ENCODE measurements at regions not wholly inside any gene's neighbourhood (a gene's known extent, or its start where the extent isn't known, plus 50 kb on each side); places are given as distances from the start of the nearest gene placed in this dataset.
"Not testable (repeated sequence)": the region's sequence is repeated elsewhere in the genome, so short reads cannot be mapped to it uniquely, and the experiment has no call there.

- dilution Hi-C loops (cut with MboI; ENCODE audit: extremely low pct_ligation_motif_present, low sequenced_read_pairs); H3K9me3 ChIP-seq (replicated peaks; ENCODE audit: control insufficient read depth, insufficient read depth, low read length); intact Hi-C loops (cut with micrococcal nuclease); H3K27ac ChIP-seq (ENCODE audit: insufficient read depth, low read depth, low read length); H3K9ac ChIP-seq (replicated peaks; ENCODE audit: extremely low read depth, insufficient read depth, low read length); H3K36me3 ChIP-seq (ENCODE audit: control insufficient read depth in 2 of 2, extremely low read depth in 1 of 2, insufficient read depth in 2 of 2, low read length in 2 of 2); H3K4me3 ChIP-seq (replicated peaks in 1 of 3; ENCODE audit: insufficient read depth in 1 of 3, low read depth in 1 of 3, low read length in 3 of 3); BruUV-seq (replicated peaks); CTCF ChIA-PET; H3K4me1 ChIP-seq (ENCODE audit: control insufficient read depth, extremely low read depth, insufficient read depth, low read length); DNase-seq (ENCODE audit: low read depth, low spot score); H4K20me1 ChIP-seq (replicated peaks; ENCODE audit: control insufficient read depth, extremely low read depth, insufficient read depth, low read length); H2AFZ ChIP-seq (ENCODE audit: low read depth, low read length); H3K4me2 ChIP-seq (ENCODE audit: insufficient read depth, low read length); H3K79me2 ChIP-seq (ENCODE audit: control insufficient read depth, insufficient read depth, low read length); POLR2A ChIA-PET; H3K9me1 ChIP-seq (replicated peaks; ENCODE audit: control insufficient read depth, extremely low read depth, insufficient read depth, low read length); FAIRE-seq; H3K27me3 ChIP-seq (ENCODE audit: control insufficient read depth in 2 of 2, insufficient read depth in 2 of 2, low read length in 2 of 2): not testable (repeated sequence)
Observed at GRCh38 chr2:87658976-87659375, 88.9 kb upstream of the PLGLB2 start.

DNA sequence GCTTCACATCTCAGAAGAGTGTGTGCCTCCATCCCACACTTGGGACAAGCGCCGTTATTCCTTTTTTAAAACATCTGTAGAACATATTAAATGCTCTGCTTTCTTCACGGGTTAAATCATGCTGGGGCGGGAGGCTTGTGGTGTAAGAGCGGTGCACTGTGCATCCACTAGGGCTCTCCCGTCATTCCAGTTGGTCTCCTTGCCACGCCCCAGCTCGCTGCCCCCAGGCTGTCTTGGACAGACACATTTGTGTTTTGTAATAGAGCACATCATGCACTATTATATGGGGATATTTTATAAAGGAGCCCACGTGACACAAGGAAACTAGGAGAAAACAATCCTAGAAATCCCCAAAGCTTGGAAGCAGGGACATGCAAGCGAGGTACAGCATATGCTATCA, 87.7 kb upstream of the PLGLB2 start:
- POLR2A ChIA-PET; intact Hi-C loops (cut with micrococcal nuclease); H3K9me3 ChIP-seq (replicated peaks; ENCODE audit: control insufficient read depth, insufficient read depth, low read length); H4K20me1 ChIP-seq (replicated peaks; ENCODE audit: control insufficient read depth, extremely low read depth, insufficient read depth, low read length); H3K27me3 ChIP-seq (ENCODE audit: control insufficient read depth in 2 of 2, insufficient read depth in 2 of 2, low read length in 2 of 2); H3K9ac ChIP-seq (replicated peaks; ENCODE audit: extremely low read depth, insufficient read depth, low read length); FAIRE-seq; H3K36me3 ChIP-seq (ENCODE audit: control insufficient read depth in 2 of 2, extremely low read depth in 1 of 2, insufficient read depth in 2 of 2, low read length in 2 of 2); DNase-seq (ENCODE audit: low read depth, low spot score); CTCF ChIA-PET; H3K79me2 ChIP-seq (ENCODE audit: control insufficient read depth, insufficient read depth, low read length); H3K27ac ChIP-seq (ENCODE audit: insufficient read depth, low read depth, low read length); H3K9me1 ChIP-seq (replicated peaks; ENCODE audit: control insufficient read depth, extremely low read depth, insufficient read depth, low read length); H3K4me2 ChIP-seq (ENCODE audit: insufficient read depth, low read length); H3K4me1 ChIP-seq (ENCODE audit: control insufficient read depth, extremely low read depth, insufficient read depth, low read length); H3K4me3 ChIP-seq (replicated peaks in 1 of 3; ENCODE audit: insufficient read depth in 1 of 3, low read depth in 1 of 3, low read length in 3 of 3); H2AFZ ChIP-seq (ENCODE audit: low read depth, low read length); dilution Hi-C loops (cut with MboI; ENCODE audit: extremely low pct_ligation_motif_present, low sequenced_read_pairs); BruUV-seq (replicated peaks): not testable (repeated sequence)

DNA sequence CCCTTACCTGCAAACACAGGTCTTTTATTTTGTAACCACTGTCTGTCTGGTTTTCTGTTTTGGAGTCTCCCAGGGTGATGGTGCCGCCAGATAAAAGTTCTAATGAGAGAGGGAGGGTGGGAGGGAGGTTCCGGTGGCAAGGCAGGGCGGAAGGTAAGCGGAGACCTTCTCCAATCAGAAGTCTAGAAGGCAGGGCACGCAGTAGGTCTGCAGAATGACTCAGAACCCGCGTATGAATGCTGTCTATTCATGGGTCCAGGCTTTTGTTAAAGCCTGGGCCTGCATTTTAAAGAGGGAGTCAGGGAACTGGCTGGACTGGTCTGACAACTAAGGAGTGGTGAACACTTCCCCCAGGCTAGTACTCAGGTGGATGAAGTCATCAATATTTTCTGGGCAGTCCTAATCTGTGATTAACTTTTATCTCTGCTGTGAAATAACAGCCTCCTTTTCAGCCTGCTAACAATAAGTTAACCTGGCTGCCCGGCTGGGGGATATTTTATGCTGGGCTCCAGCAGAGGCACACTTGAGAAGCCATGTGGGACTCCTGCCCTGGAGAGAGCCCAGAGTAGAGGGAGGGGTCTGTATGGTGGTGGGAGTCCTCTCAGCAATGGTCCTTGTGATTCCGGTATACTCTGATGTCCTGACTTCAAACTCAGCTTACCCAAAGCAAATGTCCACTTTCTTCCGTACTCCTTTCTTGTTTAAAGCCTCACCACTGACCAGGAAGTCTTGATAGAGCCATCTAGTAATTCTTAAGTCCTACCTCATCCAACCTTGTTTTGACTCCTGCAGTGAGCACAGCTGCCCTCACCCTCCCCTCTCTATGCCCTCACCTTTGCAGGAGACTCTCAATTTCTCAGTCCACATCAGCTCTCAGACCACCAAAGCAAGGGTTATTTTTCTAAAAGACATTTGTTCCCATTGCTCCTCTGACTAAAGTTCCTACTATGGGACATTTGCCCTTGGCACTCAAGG, 85.3 kb upstream of the PLGLB2 start:
- intact Hi-C loops (cut with micrococcal nuclease); H3K27me3 ChIP-seq (ENCODE audit: control insufficient read depth in 2 of 2, insufficient read depth in 2 of 2, low read length in 2 of 2); H4K20me1 ChIP-seq (replicated peaks; ENCODE audit: control insufficient read depth, extremely low read depth, insufficient read depth, low read length); H3K4me2 ChIP-seq (ENCODE audit: insufficient read depth, low read length); H3K79me2 ChIP-seq (ENCODE audit: control insufficient read depth, insufficient read depth, low read length); H3K9ac ChIP-seq (replicated peaks; ENCODE audit: extremely low read depth, insufficient read depth, low read length); POLR2A ChIA-PET; H3K36me3 ChIP-seq (ENCODE audit: control insufficient read depth in 2 of 2, extremely low read depth in 1 of 2, insufficient read depth in 2 of 2, low read length in 2 of 2); CTCF ChIA-PET; H3K9me3 ChIP-seq (replicated peaks; ENCODE audit: control insufficient read depth, insufficient read depth, low read length); H3K4me3 ChIP-seq (replicated peaks in 1 of 3; ENCODE audit: insufficient read depth in 1 of 3, low read depth in 1 of 3, low read length in 3 of 3); BruUV-seq (replicated peaks); H3K4me1 ChIP-seq (ENCODE audit: control insufficient read depth, extremely low read depth, insufficient read depth, low read length); DNase-seq (ENCODE audit: low read depth, low spot score); dilution Hi-C loops (cut with MboI; ENCODE audit: extremely low pct_ligation_motif_present, low sequenced_read_pairs); H3K27ac ChIP-seq (ENCODE audit: insufficient read depth, low read depth, low read length); FAIRE-seq; H2AFZ ChIP-seq (ENCODE audit: low read depth, low read length); H3K9me1 ChIP-seq (replicated peaks; ENCODE audit: control insufficient read depth, extremely low read depth, insufficient read depth, low read length): not testable (repeated sequence)

- H3K9ac ChIP-seq (replicated peaks; ENCODE audit: extremely low read depth, insufficient read depth, low read length); H3K9me1 ChIP-seq (replicated peaks; ENCODE audit: control insufficient read depth, extremely low read depth, insufficient read depth, low read length); intact Hi-C loops (cut with micrococcal nuclease); H2AFZ ChIP-seq (ENCODE audit: low read depth, low read length); H4K20me1 ChIP-seq (replicated peaks; ENCODE audit: control insufficient read depth, extremely low read depth, insufficient read depth, low read length); FAIRE-seq; CTCF ChIA-PET; H3K27ac ChIP-seq (ENCODE audit: insufficient read depth, low read depth, low read length); POLR2A ChIA-PET; H3K4me1 ChIP-seq (ENCODE audit: control insufficient read depth, extremely low read depth, insufficient read depth, low read length); dilution Hi-C loops (cut with MboI; ENCODE audit: extremely low pct_ligation_motif_present, low sequenced_read_pairs); H3K79me2 ChIP-seq (ENCODE audit: control insufficient read depth, insufficient read depth, low read length); H3K27me3 ChIP-seq (ENCODE audit: control insufficient read depth in 2 of 2, insufficient read depth in 2 of 2, low read length in 2 of 2); H3K9me3 ChIP-seq (replicated peaks; ENCODE audit: control insufficient read depth, insufficient read depth, low read length); DNase-seq (ENCODE audit: low read depth, low spot score); H3K36me3 ChIP-seq (ENCODE audit: control insufficient read depth in 2 of 2, extremely low read depth in 1 of 2, insufficient read depth in 2 of 2, low read length in 2 of 2); H3K4me2 ChIP-seq (ENCODE audit: insufficient read depth, low read length); BruUV-seq (replicated peaks); H3K4me3 ChIP-seq (replicated peaks in 1 of 3; ENCODE audit: insufficient read depth in 1 of 3, low read depth in 1 of 3, low read length in 3 of 3): not testable (repeated sequence)
Observed at GRCh38 chr2:87663347-87663746, 84.5 kb upstream of the PLGLB2 start.
